SK-N-SH treated with all-trans-retinoic acid at 6 μM for 48 hours (cell line): ENCODE measurements at regions not wholly inside any gene's neighbourhood (a gene's known extent, or its start where the extent isn't known, plus 50 kb on each side); places are given as distances from the start of the nearest gene placed in this dataset.

Experiments
- ATAC-seq: fragments of 200-7000 bp; cut with Tn5 transposase; 3 replicates; pipeline ENCODE4 v1.9.1; 2020; ENCODE audit warnings: mild to moderate bottlenecking, moderate library complexity
- ARNTL ChIP-seq: fragments of 450-650 bp; formaldehyde crosslinking; IDR thresholded peaks from 2 replicates; pipeline ENCODE4 v1.5.0; 2020; ENCODE audit warnings: low read depth, mild to moderate bottlenecking, moderate library complexity, borderline replicate concordance
- BACH2 ChIP-seq: fragments of 250-450 bp; sonication (Bioruptor Pico); IDR thresholded peaks from 2 replicates; pipeline ENCODE4 v1.9.0; 2021; ENCODE audit warnings: mild to moderate bottlenecking, borderline replicate concordance
- CREB5 ChIP-seq: fragments of 250-450 bp; sonication (Bioruptor Pico); IDR thresholded peaks from 2 replicates; pipeline ENCODE4 v1.5.1; 2020; ENCODE audit warnings: low read depth, mild to moderate bottlenecking, moderate library complexity
- CSDC2 ChIP-seq: fragments of 250-450 bp; sonication (Bioruptor Pico); IDR thresholded peaks from 2 replicates; pipeline ENCODE4 v1.5.0; 2020; ENCODE audit warnings: mild to moderate bottlenecking, moderate library complexity
- CSRNP3 ChIP-seq: fragments of 250-450 bp; sonication (Bioruptor Pico); IDR thresholded peaks from 2 replicates; pipeline ENCODE4 v1.5.1; 2021; ENCODE audit warnings: mild to moderate bottlenecking, moderate library complexity
- ISL1 ChIP-seq: fragments of 250-450 bp; sonication (Bioruptor Pico); IDR thresholded peaks from 2 replicates; pipeline ENCODE4 v2.1.2; 2022; ENCODE audit warnings: mild to moderate bottlenecking, moderate library complexity
- POU6F1 ChIP-seq: fragments of 250-450 bp; sonication (Bioruptor Pico); IDR thresholded peaks from 2 replicates; pipeline ENCODE4 v1.8.0; 2021; ENCODE audit warnings: low read depth, mild to moderate bottlenecking, moderate library complexity, borderline replicate concordance
- PPARA ChIP-seq: fragments of 250-450 bp; sonication (Bioruptor Pico); IDR thresholded peaks from 2 replicates; pipeline ENCODE4 v1.5.0; 2020; ENCODE audit warnings: mild to moderate bottlenecking, borderline replicate concordance
- RARB ChIP-seq: fragments of 250-450 bp; sonication (Bioruptor Pico); IDR thresholded peaks from 2 replicates; pipeline ENCODE4 v1.8.0; 2021; ENCODE audit warnings: mild to moderate bottlenecking, moderate library complexity
- SNAI2 ChIP-seq: fragments of 250-450 bp; sonication (Bioruptor Pico); IDR thresholded peaks from 2 replicates; pipeline ENCODE4 v1.5.0; 2020; ENCODE audit warnings: mild to moderate bottlenecking, moderate library complexity
- TCF4 ChIP-seq: fragments of 250-450 bp; sonication (Bioruptor Pico); IDR thresholded peaks from 2 replicates; pipeline ENCODE4 v1.8.0; 2021; ENCODE audit warnings: mild to moderate bottlenecking, moderate library complexity, borderline replicate concordance
- TOX ChIP-seq: fragments of 250-450 bp; sonication (Bioruptor Pico); IDR thresholded peaks from 2 replicates; pipeline ENCODE4 v1.8.0; 2021; ENCODE audit warnings: mild to moderate bottlenecking, moderate library complexity, borderline replicate concordance
- TSHZ2 ChIP-seq: fragments of 250-450 bp; sonication (Bioruptor Pico); IDR thresholded peaks from 2 replicates; pipeline ENCODE4 v1.5.0; 2020; ENCODE audit warnings: mild to moderate bottlenecking, moderate library complexity
- ZC3H10 ChIP-seq: fragments of 250-450 bp; sonication (Bioruptor Pico); IDR thresholded peaks from 2 replicates; pipeline ENCODE4 v1.5.1; 2021; ENCODE audit warnings: mild to moderate bottlenecking, moderate library complexity
- ZFP3 ChIP-seq: fragments of 250-450 bp; sonication (Bioruptor Pico); IDR thresholded peaks from 2 replicates; pipeline ENCODE4 v1.5.0; 2020; ENCODE audit warnings: mild to moderate bottlenecking, moderate library complexity
- ZFP30 ChIP-seq: fragments of 450-650 bp; formaldehyde crosslinking; IDR thresholded peaks from 2 replicates; pipeline ENCODE4 v1.5.0; 2022; ENCODE audit warnings: mild to moderate bottlenecking, moderate library complexity
- ZNF565 ChIP-seq: fragments of 450-650 bp; formaldehyde crosslinking; conservative IDR thresholded peaks from 2 replicates; pipeline ENCODE4 v1.5.0; 2020; ENCODE audit warnings: low read depth, mild to moderate bottlenecking, moderate library complexity
- ZNF70 ChIP-seq: fragments of 450-650 bp; formaldehyde crosslinking; IDR thresholded peaks from 2 replicates; pipeline ENCODE4 v1.5.0; 2020; ENCODE audit warnings: mild to moderate bottlenecking, moderate library complexity
- ZNF8 ChIP-seq: fragments of 450-650 bp; formaldehyde crosslinking; IDR thresholded peaks from 2 replicates; pipeline ENCODE4 v1.5.0; 2020; ENCODE audit warnings: mild to moderate bottlenecking, moderate library complexity

GRCh38 chr5:162301356-162301755 lies 233.8 kb downstream of the GABRG2 start:
- no peak for ATAC-seq

GRCh38 chr5:162323466-162323865 lies 255.9 kb downstream of the GABRG2 start:
- ATAC-seq: no peak
- TF ChIP-seq ISL1 (CRISPR knock-in tag): 0 out of 2 replicates have a peak, but pooled peaks have one; percentile 29
- TF ChIP-seq SNAI2 (CRISPR knock-in tag): no peak
- no peak for TF ChIP-seq CREB5 (CRISPR knock-in tag)
- no peak for TF ChIP-seq RARB (CRISPR knock-in tag)
- TF ChIP-seq CSRNP3 (CRISPR knock-in tag): no peak

More at GRCh38 chr5:162301356-162301755, 233.8 kb downstream of the GABRG2 start:
- TF ChIP-seq TCF4 (CRISPR knock-in tag) (no peak), BACH2 (CRISPR knock-in tag) (no peak)

- TF ChIP-seq ZFP30 (CRISPR knock-in tag) (no peak), ZNF8 (CRISPR knock-in tag) (no peak), CSRNP3 (CRISPR knock-in tag) (no peak), ARNTL (CRISPR knock-in tag) (no peak), POU6F1 (no peak), CSDC2 (no peak), ZFP3 (CRISPR knock-in tag) (no peak), SNAI2 (CRISPR knock-in tag) (no peak), ZC3H10 (CRISPR knock-in tag) (no peak), PPARA (CRISPR knock-in tag) (no peak), TOX (CRISPR knock-in tag) (no peak), BACH2 (CRISPR knock-in tag) (no peak), TSHZ2 (no peak), CREB5 (CRISPR knock-in tag) (no peak), ZNF565 (CRISPR knock-in tag) (no peak), TCF4 (CRISPR knock-in tag) (no peak), ISL1 (CRISPR knock-in tag) (no peak), ZNF70 (CRISPR knock-in tag) (no peak)
- ATAC-seq: no peak
These were observed 256.8 kb downstream of the GABRG2 start for GRCh38 chr5:162324328-162324727.
